ENCODE measurements at regions not wholly inside any gene's neighbourhood (a gene's known extent, or its start where the extent isn't known, plus 50 kb on each side); places are given as distances from the start of the nearest gene placed in this dataset.

GRCh38 chr1:214840356-214840755 is 237.4 kb downstream of the CENPF start:
- Mint-ChIP-seq H3K9me3 (ENCODE audit: insufficient read depth) (no peaks in the 10 kb centered on the region), H3K27ac (no peak overlapping the region), H3K4me1 (no peaks in the 10 kb centered on the region), H3K4me3 (no peak overlapping the region), H3K27me3 (no peaks in the 10 kb centered on the region)
- POLR2A ChIA-PET = no interaction called here
- no peak for TF ChIP-seq CTCF (IDR thresholded peaks at IDR 0.05)
- no peak for TF ChIP-seq EZH2 (IDR thresholded peaks at IDR 0.05; ENCODE audit: borderline replicate concordance, insufficient read depth, low read depth, low read length, poor library complexity, severe bottlenecking)
- H3K9me3 ChIP-seq (ENCODE audit: control extremely low read depth in 1 of 3, control insufficient read depth in 2 of 3, insufficient read depth in 1 of 3, low read length in 2 of 3) = no peaks in the 10 kb centered on the region
- no peaks in the 10 kb centered on the region for H3K27me3 ChIP-seq (replicated peaks in 1 of 4; ENCODE audit: control extremely low read depth in 1 of 4, control insufficient read depth in 3 of 4, insufficient read depth in 4 of 4, low read length in 3 of 4)
- CTCF ChIA-PET = no interaction called here
- no peak overlapping the region for H3K4me3 ChIP-seq (ENCODE audit: control extremely low read depth in 1 of 5, extremely low read depth in 1 of 5, insufficient read depth in 1 of 5, low read depth in 2 of 5, low read length in 4 of 5)
- intact Hi-C loops (cut with micrococcal nuclease) = no loop called here
- no peaks in the 10 kb centered on the region for H3K4me1 ChIP-seq (ENCODE audit: control insufficient read depth in 2 of 2, insufficient read depth in 2 of 2, low read length in 2 of 2)
- H3K9ac ChIP-seq (ENCODE audit: low read length) = no peak overlapping the region
- DNase-seq = no peak
- 67% methylated on average over 2 of the region's 3 CpGs for WGBS (ENCODE audit: insufficient coverage)
- ATAC-seq (ENCODE audit: low read depth) = no peak
- H3K4me2 ChIP-seq (replicated peaks; ENCODE audit: low read depth, low read length, poor library complexity, severe bottlenecking) = no peak overlapping the region
- H2AFZ ChIP-seq (ENCODE audit: insufficient read depth, low read depth, low read length, poor library complexity, severe bottlenecking) = no peak overlapping the region
- no peak overlapping the region for H3K27ac ChIP-seq (ENCODE audit: low read length in 2 of 2)
- H3K36me3 ChIP-seq (replicated peaks in 1 of 2; ENCODE audit: control extremely low read depth in 1 of 2, control insufficient read depth in 1 of 2, extremely low read depth in 1 of 2, insufficient read depth in 2 of 2, low read length in 1 of 2) = no peaks in the 10 kb centered on the region
- no peaks in the 10 kb centered on the region for H4K20me1 ChIP-seq (ENCODE audit: control insufficient read depth, insufficient read depth, low read length, poor library complexity, severe bottlenecking)
- no peaks in the 10 kb centered on the region for H3K79me2 ChIP-seq (ENCODE audit: control insufficient read depth, insufficient read depth, low read length)

- Histone ChIP-seq H3K79me2 (ENCODE audit: control insufficient read depth, insufficient read depth, low read length) (no peaks in the 10 kb centered on the region), H3K9ac (ENCODE audit: low read length) (no peak overlapping the region), H3K27ac (ENCODE audit: low read length in 2 of 2) (no peak overlapping the region), H3K36me3 (replicated peaks in 1 of 2; ENCODE audit: control extremely low read depth in 1 of 2, control insufficient read depth in 1 of 2, extremely low read depth in 1 of 2, insufficient read depth in 2 of 2, low read length in 1 of 2) (no peaks in the 10 kb centered on the region), H3K9me3 (ENCODE audit: control extremely low read depth in 1 of 3, control insufficient read depth in 2 of 3, insufficient read depth in 1 of 3, low read length in 2 of 3) (no peaks in the 10 kb centered on the region), H3K27me3 (replicated peaks in 1 of 4; ENCODE audit: control extremely low read depth in 1 of 4, control insufficient read depth in 3 of 4, insufficient read depth in 4 of 4, low read length in 3 of 4) (no peaks in the 10 kb centered on the region), H2AFZ (ENCODE audit: insufficient read depth, low read depth, low read length, poor library complexity, severe bottlenecking) (no peak overlapping the region), H3K4me1 (ENCODE audit: control insufficient read depth in 2 of 2, insufficient read depth in 2 of 2, low read length in 2 of 2) (no peaks in the 10 kb centered on the region), H4K20me1 (ENCODE audit: control insufficient read depth, insufficient read depth, low read length, poor library complexity, severe bottlenecking) (no peaks in the 10 kb centered on the region), H3K4me3 (ENCODE audit: control extremely low read depth in 1 of 5, extremely low read depth in 1 of 5, insufficient read depth in 1 of 5, low read depth in 2 of 5, low read length in 4 of 5) (no peak overlapping the region), H3K4me2 (replicated peaks; ENCODE audit: low read depth, low read length, poor library complexity, severe bottlenecking) (no peak overlapping the region)
- no peaks in the 10 kb centered on the region for H3K27me3 Mint-ChIP-seq
- ATAC-seq (ENCODE audit: low read depth) (no peak), DNase-seq (no peak)
- ChIA-PET POLR2A (no interaction called here), CTCF (no interaction called here)
- H3K9me3 Mint-ChIP-seq (ENCODE audit: insufficient read depth) = no peaks in the 10 kb centered on the region
- intact Hi-C loops (cut with micrococcal nuclease) = no loop called here
- no peak overlapping the region for H3K27ac Mint-ChIP-seq
- WGBS (ENCODE audit: insufficient coverage) = 67% methylated on average over 2 of the region's 2 CpGs
- H3K4me1 Mint-ChIP-seq = no peaks in the 10 kb centered on the region
- H3K4me3 Mint-ChIP-seq = no peak overlapping the region
- TF ChIP-seq CTCF (IDR thresholded peaks at IDR 0.05) (no peak), EZH2 (IDR thresholded peaks at IDR 0.05; ENCODE audit: borderline replicate concordance, insufficient read depth, low read depth, low read length, poor library complexity, severe bottlenecking) (no peak)
Measured at GRCh38 chr1:214842856-214843255, 239.7 kb upstream of the KCNK2 start.
